DLD1 (cell line): ENCODE measurements at regions not wholly inside any gene's neighbourhood (a gene's known extent, or its start where the extent isn't known, plus 50 kb on each side); places are given as distances from the start of the nearest gene placed in this dataset.

ENCODE experiments used
- in situ Hi-C: cut with HindIII; loops from 2 replicates; pipeline ENCODE4 v1.10.0; 2017; ENCODE audit warnings: low sequenced_read_pairs

GRCh38 chr10:47140761-47141348 lies 159.1 kb upstream of the GDF10 start:
- in situ Hi-C loops = no loop called here

- in situ Hi-C loops = no loop called here
Observed at GRCh38 chr10:47141349-47141748, 158.6 kb upstream of the GDF10 start.

- in situ Hi-C loops = no loop called here
Observed at GRCh38 chr10:47143072-47143471, 156.9 kb upstream of the GDF10 start.

GRCh38 chr10:47143473-47143872 lies 156.5 kb upstream of the GDF10 start:
- in situ Hi-C loops = no loop called here

- in situ Hi-C loops = no loop called here
Observed at GRCh38 chr10:47144525-47144924, 155.5 kb upstream of the GDF10 start.

GRCh38 chr10:47145290-47145934 lies 154.6 kb upstream of the GDF10 start:
- in situ Hi-C loops = no loop called here

DNA sequence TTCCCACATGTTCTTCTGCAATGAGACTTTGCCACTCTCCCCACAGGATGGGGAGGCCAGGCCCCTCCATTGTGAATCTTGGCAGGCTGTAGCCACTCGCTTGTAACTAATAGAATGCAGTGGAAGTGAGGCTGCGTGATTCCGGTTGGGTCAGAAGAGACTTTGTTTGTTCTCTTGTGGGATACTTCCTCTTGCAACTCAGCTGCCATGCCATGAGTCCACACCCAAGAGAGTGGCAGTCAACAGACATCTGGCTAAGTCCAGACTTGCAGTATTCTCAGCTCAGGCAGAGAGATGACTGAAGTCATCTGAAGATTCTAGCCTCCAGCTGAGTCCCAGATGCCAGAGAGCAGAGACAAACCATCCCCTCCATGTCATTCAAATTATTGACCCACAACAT lies 153.4 kb upstream of the GDF10 start:
- in situ Hi-C loops = no loop called here

DNA sequence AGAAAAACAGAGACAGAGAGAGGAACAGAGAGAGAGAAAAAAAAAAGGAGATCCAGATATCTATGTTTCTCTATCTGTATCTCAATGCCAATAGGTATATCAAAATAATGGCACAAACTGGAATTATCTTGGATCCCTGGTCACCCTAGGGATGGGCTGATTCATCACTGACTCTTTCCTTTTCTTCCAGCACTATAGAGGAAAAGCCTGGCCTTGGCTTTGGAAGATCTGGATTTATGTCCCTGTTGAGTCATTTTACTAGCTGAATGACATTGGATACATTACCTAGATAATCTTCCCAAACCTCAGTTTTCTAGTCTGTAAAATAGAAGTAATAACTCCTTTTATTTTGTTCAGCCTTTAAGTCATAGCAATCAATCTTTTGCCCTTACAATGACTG lies 152.8 kb upstream of the GDF10 start:
- in situ Hi-C loops = no loop called here

- in situ Hi-C loops = no loop called here
Observed at GRCh38 chr10:47150581-47150980, 149.4 kb upstream of the GDF10 start.

DNA sequence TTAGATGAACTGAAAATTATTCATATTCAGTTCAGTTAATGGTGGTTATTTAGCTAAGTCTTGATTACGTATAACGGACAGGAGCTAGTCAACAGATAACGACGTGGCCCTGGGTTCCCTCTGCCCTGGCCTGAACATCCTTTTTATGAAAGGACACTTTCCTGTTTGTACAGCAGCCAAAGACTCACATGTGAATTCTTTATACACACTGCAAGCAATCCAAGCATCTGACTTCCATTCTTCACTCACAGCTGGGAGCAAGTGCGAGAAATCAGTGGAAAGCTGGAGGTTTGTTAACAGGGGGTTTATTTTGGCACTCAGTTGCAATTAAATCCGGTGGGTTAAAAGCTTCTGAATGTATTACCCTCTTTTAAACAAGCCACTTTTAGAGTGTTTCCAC lies 148.1 kb upstream of the GDF10 start:
- in situ Hi-C loops = no loop called here

- in situ Hi-C loops = no loop called here
Observed at GRCh38 chr10:47152861-47153349, 147.1 kb upstream of the GDF10 start.

- in situ Hi-C loops = no loop called here
Observed at GRCh38 chr10:47154762-47155161, 145.2 kb upstream of the GDF10 start.

DNA sequence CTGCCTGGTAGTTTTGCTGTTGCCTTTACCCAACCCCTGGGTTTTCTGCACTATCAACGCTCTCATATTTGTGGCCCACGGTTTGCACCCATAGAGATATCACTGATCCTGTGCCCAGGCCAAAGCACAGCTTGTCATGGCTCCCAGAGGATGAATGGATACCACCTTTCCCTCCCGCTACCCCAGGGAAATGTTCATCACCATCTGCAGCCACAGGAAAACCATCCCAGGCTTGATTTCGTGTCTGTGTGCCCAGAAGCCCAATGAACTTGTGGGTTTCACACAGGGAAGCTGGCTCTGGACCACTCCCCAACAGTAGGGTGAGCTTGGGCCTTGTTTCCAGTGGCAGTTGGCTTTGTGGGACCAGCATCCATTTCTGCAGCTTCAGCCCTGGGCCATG lies 143.1 kb upstream of the GDF10 start:
- in situ Hi-C loops = no loop called here

DNA sequence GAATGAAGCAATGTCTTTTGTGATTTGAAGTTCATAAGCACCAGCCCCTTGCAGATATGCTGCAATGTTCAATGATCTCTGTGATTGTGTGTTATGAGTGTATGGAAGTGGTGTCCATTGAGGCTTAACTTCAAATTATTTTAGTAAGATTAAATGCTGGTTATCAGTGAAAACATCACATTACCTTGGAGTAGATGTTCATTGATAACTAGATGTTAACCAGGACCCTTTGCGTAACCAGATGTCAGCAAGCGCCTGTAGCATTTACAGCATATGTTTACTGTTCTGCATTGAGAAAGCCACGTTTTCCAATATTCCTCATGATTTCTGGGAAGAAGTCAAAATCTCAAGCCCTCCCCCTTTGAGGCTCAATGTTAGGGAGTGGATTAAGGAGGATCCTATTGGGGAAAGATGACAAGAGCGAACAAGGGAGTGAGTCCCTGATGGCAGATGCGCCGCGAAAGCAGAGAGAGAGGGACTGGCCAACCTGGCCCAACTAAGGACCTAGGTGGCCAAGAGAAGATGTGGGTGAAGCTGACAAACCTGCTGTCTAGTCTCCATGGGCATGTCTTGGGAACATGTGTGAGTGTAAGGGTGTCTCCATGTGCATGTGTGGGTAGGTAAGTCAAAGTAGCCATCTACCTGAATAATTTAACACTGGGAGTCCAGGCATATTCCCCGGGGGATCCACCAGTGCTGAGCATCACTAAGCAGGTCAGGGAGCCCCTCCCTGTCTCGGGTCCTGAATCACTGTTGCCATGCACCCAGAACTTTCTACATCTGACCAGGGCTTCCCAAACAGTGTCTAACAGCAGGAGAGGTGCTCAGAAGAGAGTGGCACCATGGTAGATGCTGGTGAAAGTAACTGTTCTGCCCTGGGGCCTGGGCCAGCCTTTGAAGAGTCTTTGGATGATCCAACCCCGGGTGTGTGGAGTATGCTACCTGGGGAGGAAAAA lies 141.6 kb upstream of the GDF10 start:
- in situ Hi-C loops = no loop called here

DNA sequence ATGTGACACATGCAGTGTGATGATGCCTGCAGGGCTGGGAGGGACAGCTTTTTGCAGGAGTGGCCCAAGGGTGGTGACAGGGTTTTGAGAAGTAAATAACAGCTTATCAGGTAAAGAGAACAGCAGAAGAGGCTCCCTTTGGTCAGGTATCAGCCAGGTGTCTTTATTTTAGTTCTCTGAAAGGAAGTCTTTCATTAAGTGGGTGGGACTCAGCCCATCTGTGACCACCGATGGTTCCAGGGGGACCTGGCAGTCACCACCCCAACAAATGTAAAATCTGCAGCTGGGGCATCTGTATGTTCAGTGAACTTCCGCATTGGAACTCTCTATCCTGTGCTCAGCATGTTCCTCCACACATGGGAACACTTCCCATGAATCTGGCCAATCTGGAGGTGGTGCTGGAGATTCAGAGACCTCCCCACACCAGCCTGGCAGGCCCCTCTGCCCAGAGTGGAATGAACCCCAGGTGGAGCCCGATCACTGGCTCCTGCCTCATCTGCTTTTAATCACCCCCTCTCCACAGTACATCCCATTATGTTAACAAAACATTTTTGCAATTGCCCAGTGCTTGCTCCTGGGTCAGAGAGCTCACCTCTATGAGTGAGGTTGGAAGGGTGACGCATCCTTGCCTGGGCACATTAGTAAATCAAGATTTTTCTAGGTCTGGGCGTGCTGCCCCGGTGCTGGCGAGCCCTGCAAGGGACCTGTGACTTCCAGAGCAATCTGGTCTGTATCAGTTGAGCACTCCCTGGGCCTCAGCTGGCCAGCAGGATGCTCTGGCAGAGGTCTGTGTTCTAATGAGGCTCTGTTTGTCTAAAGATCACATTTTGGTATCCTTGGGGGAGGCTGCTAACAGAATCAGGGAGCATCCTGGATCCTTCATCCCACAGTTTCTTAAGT lies 140.4 kb upstream of the GDF10 start:
- in situ Hi-C loops = no loop called here

DNA sequence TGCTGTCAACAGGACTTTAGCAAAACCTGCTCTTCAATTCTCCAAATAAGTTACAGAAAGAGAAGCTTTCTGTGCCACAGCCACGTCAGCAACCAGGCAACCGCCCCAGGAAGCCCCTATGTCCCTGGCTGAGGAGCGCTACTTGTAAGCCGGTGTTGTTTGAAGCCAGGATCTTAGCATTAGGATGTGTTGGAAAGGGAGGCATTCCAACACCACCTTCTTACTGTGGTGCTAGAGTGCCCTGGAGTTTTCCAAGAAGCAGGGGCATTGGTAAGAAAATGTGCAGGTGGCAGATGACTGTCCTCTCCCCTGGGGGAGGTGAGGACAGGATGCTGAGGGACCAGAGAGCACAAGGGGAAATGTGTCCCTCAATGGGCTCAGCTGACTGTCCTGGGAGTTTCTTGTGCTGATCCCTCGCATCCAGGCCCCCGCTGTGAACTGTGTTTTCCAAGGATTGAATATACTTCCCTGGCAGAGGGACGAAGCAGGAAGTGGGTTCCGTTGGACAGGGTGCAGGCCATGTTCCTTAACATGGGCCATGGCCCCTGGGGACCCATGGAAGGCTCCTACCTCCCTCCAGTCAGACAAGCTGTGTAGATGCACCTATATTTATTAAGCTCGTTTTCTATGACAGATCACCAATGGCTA lies 139.6 kb upstream of the GDF10 start:
- in situ Hi-C loops = no loop called here

DNA sequence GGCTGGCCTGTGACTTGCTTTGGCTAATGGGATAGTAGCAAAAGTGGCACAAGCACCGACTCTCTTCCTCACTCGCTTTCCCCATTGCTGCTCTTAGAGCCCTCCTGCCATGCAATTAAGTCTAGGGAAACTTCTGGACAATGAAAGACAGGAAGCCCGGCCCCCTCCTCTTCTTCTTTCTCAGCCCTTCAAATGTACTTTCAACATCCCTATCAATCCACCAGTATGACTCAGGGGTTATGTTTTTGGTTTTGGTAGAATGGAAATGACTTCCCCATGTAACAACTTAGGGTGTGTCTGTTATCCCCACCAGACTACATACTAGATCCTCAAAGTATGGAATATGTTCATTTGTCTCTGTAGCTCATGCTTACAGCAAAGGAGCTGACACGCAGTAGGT lies 139.0 kb upstream of the GDF10 start:
- in situ Hi-C loops = no loop called here

DNA sequence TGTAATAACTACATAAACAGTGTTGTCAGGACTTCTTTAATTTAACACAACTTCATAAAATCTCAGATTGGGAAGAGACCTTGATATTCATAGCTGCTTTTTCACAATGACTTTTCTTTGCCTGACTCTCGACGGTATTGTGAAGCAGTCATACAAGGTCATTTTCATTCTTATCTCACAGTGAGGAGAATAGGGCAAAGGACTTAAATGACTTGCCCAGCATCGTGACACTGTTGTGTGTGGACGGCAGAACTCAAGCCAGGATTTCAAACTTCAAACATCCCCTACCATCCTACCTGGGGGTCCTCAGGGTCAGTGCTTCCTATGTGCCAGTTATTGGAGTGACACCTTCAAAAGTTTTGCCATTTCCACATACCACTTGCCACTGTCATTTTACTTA lies 138.5 kb upstream of the GDF10 start:
- in situ Hi-C loops = no loop called here

GRCh38 chr10:47164126-47164799 lies 135.7 kb upstream of the GDF10 start:
- in situ Hi-C loops = no loop called here

DNA sequence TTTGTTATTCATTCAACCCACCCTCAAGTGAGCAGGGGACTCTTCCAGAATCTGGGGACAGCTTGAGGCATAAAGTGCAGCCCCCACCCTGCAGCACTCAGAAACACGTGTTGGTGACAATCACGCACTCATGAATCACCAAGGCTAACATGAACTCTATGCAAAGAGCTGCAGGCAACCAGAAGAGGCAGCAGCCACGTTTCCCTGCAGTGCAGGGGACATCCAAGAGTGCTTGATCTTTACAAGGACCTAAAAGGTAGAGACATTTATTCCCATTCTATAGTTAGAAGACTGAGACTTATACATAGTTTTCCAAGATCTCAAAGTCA lies 135.2 kb upstream of the GDF10 start:
- in situ Hi-C loops = no loop called here
